GM21528 (cell line): ENCODE measurements at regions not wholly inside any gene's neighbourhood (a gene's known extent, or its start where the extent isn't known, plus 50 kb on each side); places are given as distances from the start of the nearest gene placed in this dataset.
"Not testable (repeated sequence)": the region's sequence is repeated elsewhere in the genome, so short reads cannot be mapped to it uniquely, and the experiment has no call there.

Experiments
- ATAC-seq: cut with Tn5 transposase; IDR thresholded peaks from one replicate; pipeline ENCODE4 v1.9.1; 2021; ENCODE audit warnings: mild to moderate bottlenecking, moderate library complexity; ENCODE audit not compliant: unreplicated experiment, low FRiP score

- no peak for ATAC-seq
These were observed 880.1 kb downstream of the PDCD6IP start for GRCh38 chr3:34678575-34678974.

DNA sequence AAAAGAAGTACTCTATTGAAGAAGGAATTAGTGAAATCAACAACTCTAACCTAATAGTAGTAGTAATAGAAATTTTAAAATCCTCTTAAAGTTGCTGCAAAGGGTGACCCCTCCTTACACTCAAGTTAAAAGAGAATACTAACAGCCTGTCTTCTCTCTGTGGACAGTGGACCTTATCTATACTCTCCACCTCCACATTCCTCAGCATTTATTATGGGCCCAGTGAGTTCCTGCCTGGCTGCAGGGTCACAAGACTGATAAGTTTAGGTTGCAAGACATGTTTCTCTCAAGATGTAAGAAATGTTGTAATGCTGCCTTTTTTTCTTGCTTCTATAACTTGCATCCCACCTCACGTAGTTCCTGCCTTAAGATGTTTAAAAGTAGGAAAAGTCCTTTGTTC, 880.6 kb downstream of the PDCD6IP start:
- ATAC-seq, result not testable (repeated sequence)

DNA sequence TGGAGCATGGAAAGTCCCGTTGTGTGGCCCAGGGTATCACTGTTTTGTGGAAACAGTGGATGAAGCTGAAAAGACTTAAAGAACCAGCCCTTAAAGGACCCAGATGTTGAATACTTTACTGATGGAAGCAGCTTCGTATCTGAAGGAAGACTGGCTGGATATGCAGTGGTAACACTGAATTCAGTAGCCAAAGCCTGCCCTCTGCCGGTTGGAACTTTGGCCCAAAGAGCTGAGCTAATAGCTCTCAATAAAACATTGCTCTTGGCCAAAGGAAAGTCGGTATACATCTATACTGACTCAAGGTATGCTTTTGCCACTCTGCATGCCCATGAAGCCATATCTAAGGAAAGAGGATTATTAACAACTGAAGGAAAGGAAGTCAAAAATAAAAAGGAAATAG, 885.4 kb downstream of the PDCD6IP start:
- ATAC-seq, result no peak

DNA sequence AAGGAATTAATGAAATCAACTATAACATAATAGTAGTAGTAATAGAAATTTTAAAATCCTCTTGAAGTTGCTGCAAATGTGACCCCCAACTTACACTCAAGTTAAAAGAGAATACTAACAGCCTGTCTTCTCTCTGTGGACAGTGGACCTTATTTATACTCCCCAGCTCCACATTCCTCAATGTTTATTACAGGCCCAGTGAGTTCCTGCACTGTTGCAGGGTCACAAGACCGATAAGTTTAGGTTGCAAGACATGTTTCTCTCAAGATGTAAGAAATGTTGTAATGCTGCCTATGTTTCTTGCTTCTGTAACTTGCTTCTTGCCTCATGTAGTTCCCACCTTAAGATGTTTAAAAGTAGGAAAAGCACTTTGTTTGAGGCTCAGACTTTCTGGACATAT, 888.1 kb downstream of the PDCD6IP start:
- ATAC-seq, result no peak

- ATAC-seq, result no peak
These were observed 889.2 kb downstream of the PDCD6IP start for GRCh38 chr3:34687671-34688070.

DNA sequence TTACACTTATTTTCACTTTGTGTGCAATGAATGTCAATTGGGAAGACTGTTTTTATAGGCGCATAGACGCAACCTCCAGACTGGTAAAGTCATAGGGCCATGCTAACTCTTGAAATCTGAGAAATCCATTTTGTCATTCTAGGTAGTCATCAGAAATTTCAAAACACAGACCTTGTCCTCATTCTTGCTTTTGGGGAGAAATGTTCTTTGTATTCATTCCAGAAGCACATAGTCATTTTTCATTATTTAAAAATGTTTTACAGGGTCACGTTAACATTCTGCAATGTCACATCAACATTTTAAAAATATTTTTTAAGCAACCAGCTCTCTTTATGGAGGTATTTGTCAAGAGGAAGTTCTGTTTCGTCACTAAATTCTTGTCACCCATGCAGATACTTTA, 898.4 kb downstream of the PDCD6IP start:
- no peak for ATAC-seq

- ATAC-seq, result no peak
These were observed 904.6 kb downstream of the PDCD6IP start for GRCh38 chr3:34703053-34703452.

- ATAC-seq, result no peak
These were observed 914.3 kb upstream of the ARPP21 start for GRCh38 chr3:34724916-34725499.

GRCh38 chr3:34725774-34726173, 913.6 kb upstream of the ARPP21 start:
- ATAC-seq, result no peak

- no peak for ATAC-seq
These were observed 911.6 kb upstream of the ARPP21 start for GRCh38 chr3:34727700-34728099.

DNA sequence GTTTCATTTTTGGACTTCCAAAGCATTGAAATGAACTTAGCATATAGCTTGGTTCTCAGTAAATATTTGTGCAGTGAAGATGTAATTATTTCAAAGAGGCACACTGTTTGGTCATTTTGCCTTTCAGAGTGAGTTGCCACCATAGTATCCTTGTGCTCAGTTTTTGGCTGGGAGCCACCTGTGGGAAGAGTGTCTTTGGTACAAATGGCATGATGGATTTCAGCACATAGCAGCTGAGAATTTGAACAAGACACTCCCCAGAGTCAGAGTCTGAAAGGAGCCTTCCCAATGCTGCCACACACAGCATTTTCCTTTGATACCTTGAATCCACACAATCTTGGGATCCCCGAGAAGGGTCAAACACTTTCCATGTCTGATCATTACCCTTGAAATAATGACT, 897.2 kb upstream of the ARPP21 start:
- no peak for ATAC-seq

GRCh38 chr3:34758630-34759261, 880.6 kb upstream of the ARPP21 start:
- ATAC-seq, result no peak

GRCh38 chr3:34777386-34777785, 861.9 kb upstream of the ARPP21 start:
- ATAC-seq, result no peak

GRCh38 chr3:34779092-34779491, 860.2 kb upstream of the ARPP21 start:
- no peak for ATAC-seq

- ATAC-seq, result no peak
These were observed 859.0 kb upstream of the ARPP21 start for GRCh38 chr3:34780294-34780693.

GRCh38 chr3:34780973-34781372, 858.4 kb upstream of the ARPP21 start:
- no peak for ATAC-seq

DNA sequence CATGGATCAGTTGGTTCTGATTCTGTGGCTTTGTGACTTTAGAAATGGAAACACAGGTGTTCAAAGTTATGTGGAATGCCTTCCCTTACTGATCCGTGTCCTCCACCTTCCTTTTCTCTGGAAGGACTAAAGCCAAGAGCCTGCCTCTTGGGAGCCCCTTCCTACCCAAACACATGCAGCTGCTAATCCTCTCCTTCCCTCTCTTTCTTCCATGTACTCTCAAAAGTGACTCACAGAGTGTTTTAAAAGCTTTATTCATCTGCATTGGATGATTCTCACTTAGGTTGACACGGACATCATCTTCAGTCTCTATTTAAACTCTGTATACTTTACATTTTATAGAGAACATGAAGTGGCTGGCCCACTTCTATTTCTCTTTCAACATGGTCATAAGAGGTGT, 856.5 kb upstream of the ARPP21 start:
- no peak for ATAC-seq

- no peak for ATAC-seq
These were observed 855.4 kb upstream of the ARPP21 start for GRCh38 chr3:34783876-34784275.

DNA sequence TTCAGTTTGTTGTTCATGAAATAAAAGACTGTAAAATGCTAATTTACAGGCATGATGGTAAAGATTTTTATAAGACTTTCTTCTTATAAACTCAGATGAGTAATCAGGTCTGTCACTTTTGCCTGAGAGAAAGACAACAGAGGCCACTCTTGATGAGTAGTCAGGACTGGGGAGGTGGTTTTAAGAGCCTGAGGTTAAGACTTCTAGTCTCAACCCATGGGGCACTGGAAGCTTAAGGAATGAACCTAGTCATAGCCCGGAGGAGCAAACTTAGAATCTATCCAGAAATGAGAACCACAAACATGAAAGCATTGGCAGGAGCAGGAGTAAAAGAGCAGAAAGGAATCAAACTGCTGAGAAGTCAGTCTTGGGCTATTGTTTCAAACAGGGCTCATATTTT, 846.3 kb upstream of the ARPP21 start:
- no peak for ATAC-seq

GRCh38 chr3:34807611-34808010, 831.7 kb upstream of the ARPP21 start:
- no peak for ATAC-seq

- ATAC-seq, result no peak
These were observed 831.0 kb upstream of the ARPP21 start for GRCh38 chr3:34808287-34808686.

- no peak for ATAC-seq
These were observed 810.5 kb upstream of the ARPP21 start for GRCh38 chr3:34828847-34829246.
